HEK293 (cell line): ENCODE measurements at regions not wholly inside any gene's neighbourhood (a gene's known extent, or its start where the extent isn't known, plus 50 kb on each side); places are given as distances from the start of the nearest gene placed in this dataset.
A peak's percentile ranks its signal among the peaks of the same experiment; 100 is the strongest.

Source experiments
- HOXD13 ChIP-seq: sonication (generic); formaldehyde crosslinking; IDR thresholded peaks from 2 replicates; pipeline ENCODE4 v1.8.0; 2022; ENCODE audit warnings: missing genetic modification reagents, borderline replicate concordance
- KLF7 ChIP-seq: fragments of 450-650 bp; formaldehyde crosslinking; IDR thresholded peaks from 2 replicates; pipeline ENCODE4 v1.5.1; 2016; ENCODE audit warnings: missing biosample characterization, missing genetic modification characterization, borderline replicate concordance
- ZBTB17 ChIP-seq: fragments of 450-650 bp; formaldehyde crosslinking; IDR thresholded peaks from 2 replicates; pipeline ENCODE4 v1.5.1; 2016; ENCODE audit warnings: missing biosample characterization, missing genetic modification characterization
- ZFP3 ChIP-seq: fragments of 450-650 bp; formaldehyde crosslinking; IDR thresholded peaks from 2 replicates; pipeline ENCODE4 v1.5.1; 2016; ENCODE audit warnings: low read depth, missing biosample characterization, missing genetic modification characterization
- ZFP41 ChIP-seq: fragments of 450-650 bp; formaldehyde crosslinking; IDR thresholded peaks from 2 replicates; pipeline ENCODE4 v1.5.1; 2016; ENCODE audit warnings: missing biosample characterization, missing genetic modification characterization, borderline replicate concordance
- ZNF114 ChIP-seq: fragments of 450-650 bp; formaldehyde crosslinking; IDR thresholded peaks from 2 replicates; pipeline ENCODE4 v1.5.0; 2017; ENCODE audit warnings: missing biosample characterization, missing genetic modification characterization
- ZNF19 ChIP-seq: fragments of 450-650 bp; formaldehyde crosslinking; IDR thresholded peaks from 2 replicates; pipeline ENCODE4; 2016; ENCODE audit warnings: missing biosample characterization, missing genetic modification characterization, low read depth
- ZNF223 ChIP-seq: fragments of 450-650 bp; formaldehyde crosslinking; IDR thresholded peaks from 2 replicates; pipeline ENCODE4 v1.5.1; 2016; ENCODE audit warnings: missing biosample characterization, missing genetic modification characterization
- ZNF24 ChIP-seq: fragments of 450-650 bp; formaldehyde crosslinking; IDR thresholded peaks from 2 replicates; pipeline ENCODE4 v1.5.1; 2016; ENCODE audit warnings: missing biosample characterization, missing genetic modification characterization
- ZNF433 ChIP-seq: fragments of 450-650 bp; formaldehyde crosslinking; IDR thresholded peaks from 2 replicates; pipeline ENCODE4 v1.5.1; 2016; ENCODE audit warnings: missing biosample characterization, missing genetic modification characterization, low read depth
- ZNF510 ChIP-seq: fragments of 450-650 bp; formaldehyde crosslinking; IDR thresholded peaks from 2 replicates; pipeline ENCODE4 v1.5.1; 2018; ENCODE audit warnings: mild to moderate bottlenecking, missing genetic modification characterization, missing biosample characterization; ENCODE audit not compliant: insufficient replicate concordance
- ZNF530 ChIP-seq: fragments of 450-650 bp; formaldehyde crosslinking; IDR thresholded peaks from 2 replicates; pipeline ENCODE4 v1.5.1; 2016; ENCODE audit warnings: low read depth, missing biosample characterization, missing genetic modification characterization
- ZNF658 ChIP-seq: fragments of 450-650 bp; formaldehyde crosslinking; IDR thresholded peaks from 2 replicates; pipeline ENCODE4; 2016; ENCODE audit warnings: missing biosample characterization, missing genetic modification characterization
- ZNF785 ChIP-seq: fragments of 450-650 bp; formaldehyde crosslinking; IDR thresholded peaks from 2 replicates; pipeline ENCODE4 v1.5.1; 2016; ENCODE audit warnings: missing biosample characterization, missing genetic modification characterization
- ZNF791 ChIP-seq: fragments of 450-650 bp; formaldehyde crosslinking; IDR thresholded peaks from 2 replicates; pipeline ENCODE4 v1.5.1; 2016; ENCODE audit warnings: missing biosample characterization, missing genetic modification characterization
- ZSCAN16 ChIP-seq: fragments of 450-650 bp; formaldehyde crosslinking; IDR thresholded peaks from 2 replicates; pipeline ENCODE4 v1.5.1; 2016; ENCODE audit warnings: missing biosample characterization, missing genetic modification characterization
- TF ChIP-seq, protein P1 (sequence below): fragments of 450-650 bp; formaldehyde crosslinking; IDR thresholded peaks from 2 replicates; pipeline ENCODE4 v1.5.1; 2016; ENCODE audit warnings: missing biosample characterization, missing genetic modification characterization
- TF ChIP-seq, protein P2 (sequence below): fragments of 450-650 bp; formaldehyde crosslinking; IDR thresholded peaks from 2 replicates; pipeline ENCODE4 v1.5.1; 2016; ENCODE audit warnings: missing biosample characterization, missing genetic modification characterization, low read depth
- TF ChIP-seq, protein P3 (sequence below): fragments of 450-650 bp; formaldehyde crosslinking; IDR thresholded peaks from 2 replicates; pipeline ENCODE4 v1.5.1; 2016; ENCODE audit warnings: missing biosample characterization, missing genetic modification characterization
- TF ChIP-seq, protein P4 (sequence below): sonication (generic); formaldehyde crosslinking; IDR thresholded peaks from 2 replicates; pipeline ENCODE4 v1.8.1; 2022; ENCODE audit warnings: mild to moderate bottlenecking, moderate library complexity, missing genetic modification reagents
- TF ChIP-seq, protein P5 (sequence below): fragments of 450-650 bp; formaldehyde crosslinking; IDR thresholded peaks from 2 replicates; pipeline ENCODE4 v1.5.1; 2017; ENCODE audit warnings: missing biosample characterization, missing genetic modification characterization
- TF ChIP-seq, protein P6 (sequence below): fragments of 450-650 bp; formaldehyde crosslinking; IDR thresholded peaks from 2 replicates; pipeline ENCODE4 v1.5.1; 2016; ENCODE audit warnings: missing biosample characterization, missing genetic modification characterization, low read depth
- TF ChIP-seq, protein P7 (sequence below): fragments of 450-650 bp; formaldehyde crosslinking; IDR thresholded peaks from 2 replicates; pipeline ENCODE4 v1.5.1; 2016; ENCODE audit warnings: missing biosample characterization, missing genetic modification characterization, borderline replicate concordance

DNA sequence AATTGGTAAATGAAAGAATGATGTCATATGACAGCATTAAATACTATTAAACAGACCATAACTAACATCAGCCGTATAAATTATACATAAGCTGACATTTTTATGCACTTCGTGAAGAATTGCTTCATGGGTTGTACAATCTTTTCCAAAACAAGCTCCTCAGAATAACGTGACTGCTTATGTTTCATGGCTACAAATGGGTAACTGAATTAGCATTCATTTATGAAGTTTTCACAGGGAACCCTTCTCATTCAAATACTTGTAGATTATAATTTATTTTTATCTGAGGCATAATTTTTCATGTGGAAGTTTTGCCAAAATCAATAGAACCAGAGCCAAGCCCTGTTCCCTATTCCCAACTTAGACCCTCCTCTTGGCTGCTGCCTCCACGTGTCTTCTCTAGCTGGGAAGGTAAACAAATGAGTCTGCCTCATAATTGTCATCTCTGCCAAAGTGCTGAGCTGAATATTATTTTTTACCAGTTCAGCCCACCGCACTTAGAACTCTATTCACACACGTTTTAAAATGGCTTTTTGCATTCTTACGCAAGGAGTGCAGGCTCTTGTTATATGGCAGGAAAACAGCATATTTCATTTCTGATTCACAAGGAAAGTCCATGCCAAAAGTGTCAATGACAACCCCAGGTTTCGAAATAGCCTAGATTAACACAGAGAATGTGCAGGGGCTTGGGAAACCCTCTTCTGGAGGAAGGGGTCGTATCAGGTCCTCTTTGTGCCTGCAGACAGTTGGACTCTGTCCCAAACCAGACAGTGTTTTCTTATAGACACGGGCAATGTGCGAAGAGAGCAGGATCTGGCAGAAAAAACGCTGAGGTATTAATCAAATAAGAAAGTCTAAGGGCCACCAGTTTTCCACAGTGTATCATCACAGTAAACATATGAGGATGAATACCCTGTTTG, 370.7 kb upstream of the MGMT start (continued):
- TF ChIP-seq, protein P1, sequence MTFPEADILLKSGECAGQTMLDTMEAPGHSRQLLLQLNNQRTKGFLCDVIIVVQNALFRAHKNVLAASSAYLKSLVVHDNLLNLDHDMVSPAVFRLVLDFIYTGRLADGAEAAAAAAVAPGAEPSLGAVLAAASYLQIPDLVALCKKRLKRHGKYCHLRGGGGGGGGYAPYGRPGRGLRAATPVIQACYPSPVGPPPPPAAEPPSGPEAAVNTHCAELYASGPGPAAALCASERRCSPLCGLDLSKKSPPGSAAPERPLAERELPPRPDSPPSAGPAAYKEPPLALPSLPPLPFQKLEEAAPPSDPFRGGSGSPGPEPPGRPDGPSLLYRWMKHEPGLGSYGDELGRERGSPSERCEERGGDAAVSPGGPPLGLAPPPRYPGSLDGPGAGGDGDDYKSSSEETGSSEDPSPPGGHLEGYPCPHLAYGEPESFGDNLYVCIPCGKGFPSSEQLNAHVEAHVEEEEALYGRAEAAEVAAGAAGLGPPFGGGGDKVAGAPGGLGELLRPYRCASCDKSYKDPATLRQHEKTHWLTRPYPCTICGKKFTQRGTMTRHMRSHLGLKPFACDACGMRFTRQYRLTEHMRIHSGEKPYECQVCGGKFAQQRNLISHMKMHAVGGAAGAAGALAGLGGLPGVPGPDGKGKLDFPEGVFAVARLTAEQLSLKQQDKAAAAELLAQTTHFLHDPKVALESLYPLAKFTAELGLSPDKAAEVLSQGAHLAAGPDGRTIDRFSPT (tag by site-specific recombination) = no peak
- TF ChIP-seq ZNF785 (tag by site-specific recombination) (no peak), ZNF530 (no peak), ZNF24 (tag by site-specific recombination) (peak; percentile 51; the same call in 1 of the 2 replicates), KLF7 (no peak), HOXD13 (CRISPR knock-in tag) (no peak), ZNF19 (no peak), ZSCAN16 (no peak), ZNF114 (tag by site-specific recombination) (no peak), ZFP41 (tag by site-specific recombination) (no peak), ZNF433 (tag by site-specific recombination) (no peak), ZNF658 (tag by site-specific recombination) (no peak), ZBTB17 (tag by site-specific recombination) (peak; percentile 58), ZNF510 (tag by site-specific recombination) (no peak), ZFP3 (no peak), ZNF223 (tag by site-specific recombination) (no peak), ZNF791 (no peak)
- TF ChIP-seq, protein P2, sequence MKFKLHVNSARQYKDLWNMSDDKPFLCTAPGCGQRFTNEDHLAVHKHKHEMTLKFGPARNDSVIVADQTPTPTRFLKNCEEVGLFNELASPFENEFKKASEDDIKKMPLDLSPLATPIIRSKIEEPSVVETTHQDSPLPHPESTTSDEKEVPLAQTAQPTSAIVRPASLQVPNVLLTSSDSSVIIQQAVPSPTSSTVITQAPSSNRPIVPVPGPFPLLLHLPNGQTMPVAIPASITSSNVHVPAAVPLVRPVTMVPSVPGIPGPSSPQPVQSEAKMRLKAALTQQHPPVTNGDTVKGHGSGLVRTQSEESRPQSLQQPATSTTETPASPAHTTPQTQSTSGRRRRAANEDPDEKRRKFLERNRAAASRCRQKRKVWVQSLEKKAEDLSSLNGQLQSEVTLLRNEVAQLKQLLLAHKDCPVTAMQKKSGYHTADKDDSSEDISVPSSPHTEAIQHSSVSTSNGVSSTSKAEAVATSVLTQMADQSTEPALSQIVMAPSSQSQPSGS = peak; percentile 93
- TF ChIP-seq, protein P3, sequence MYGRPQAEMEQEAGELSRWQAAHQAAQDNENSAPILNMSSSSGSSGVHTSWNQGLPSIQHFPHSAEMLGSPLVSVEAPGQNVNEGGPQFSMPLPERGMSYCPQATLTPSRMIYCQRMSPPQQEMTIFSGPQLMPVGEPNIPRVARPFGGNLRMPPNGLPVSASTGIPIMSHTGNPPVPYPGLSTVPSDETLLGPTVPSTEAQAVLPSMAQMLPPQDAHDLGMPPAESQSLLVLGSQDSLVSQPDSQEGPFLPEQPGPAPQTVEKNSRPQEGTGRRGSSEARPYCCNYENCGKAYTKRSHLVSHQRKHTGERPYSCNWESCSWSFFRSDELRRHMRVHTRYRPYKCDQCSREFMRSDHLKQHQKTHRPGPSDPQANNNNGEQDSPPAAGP (tag by site-specific recombination) = no peak
- TF ChIP-seq, protein P4, sequence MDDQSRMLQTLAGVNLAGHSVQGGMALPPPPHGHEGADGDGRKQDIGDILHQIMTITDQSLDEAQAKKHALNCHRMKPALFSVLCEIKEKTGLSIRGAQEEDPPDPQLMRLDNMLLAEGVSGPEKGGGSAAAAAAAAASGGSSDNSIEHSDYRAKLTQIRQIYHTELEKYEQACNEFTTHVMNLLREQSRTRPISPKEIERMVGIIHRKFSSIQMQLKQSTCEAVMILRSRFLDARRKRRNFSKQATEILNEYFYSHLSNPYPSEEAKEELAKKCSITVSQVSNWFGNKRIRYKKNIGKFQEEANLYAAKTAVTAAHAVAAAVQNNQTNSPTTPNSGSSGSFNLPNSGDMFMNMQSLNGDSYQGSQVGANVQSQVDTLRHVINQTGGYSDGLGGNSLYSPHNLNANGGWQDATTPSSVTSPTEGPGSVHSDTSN (CRISPR knock-in tag) = no peak
- TF ChIP-seq, protein P5, sequence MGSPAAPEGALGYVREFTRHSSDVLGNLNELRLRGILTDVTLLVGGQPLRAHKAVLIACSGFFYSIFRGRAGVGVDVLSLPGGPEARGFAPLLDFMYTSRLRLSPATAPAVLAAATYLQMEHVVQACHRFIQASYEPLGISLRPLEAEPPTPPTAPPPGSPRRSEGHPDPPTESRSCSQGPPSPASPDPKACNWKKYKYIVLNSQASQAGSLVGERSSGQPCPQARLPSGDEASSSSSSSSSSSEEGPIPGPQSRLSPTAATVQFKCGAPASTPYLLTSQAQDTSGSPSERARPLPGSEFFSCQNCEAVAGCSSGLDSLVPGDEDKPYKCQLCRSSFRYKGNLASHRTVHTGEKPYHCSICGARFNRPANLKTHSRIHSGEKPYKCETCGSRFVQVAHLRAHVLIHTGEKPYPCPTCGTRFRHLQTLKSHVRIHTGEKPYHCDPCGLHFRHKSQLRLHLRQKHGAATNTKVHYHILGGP (tag by site-specific recombination) = no peak
- TF ChIP-seq, protein P6, sequence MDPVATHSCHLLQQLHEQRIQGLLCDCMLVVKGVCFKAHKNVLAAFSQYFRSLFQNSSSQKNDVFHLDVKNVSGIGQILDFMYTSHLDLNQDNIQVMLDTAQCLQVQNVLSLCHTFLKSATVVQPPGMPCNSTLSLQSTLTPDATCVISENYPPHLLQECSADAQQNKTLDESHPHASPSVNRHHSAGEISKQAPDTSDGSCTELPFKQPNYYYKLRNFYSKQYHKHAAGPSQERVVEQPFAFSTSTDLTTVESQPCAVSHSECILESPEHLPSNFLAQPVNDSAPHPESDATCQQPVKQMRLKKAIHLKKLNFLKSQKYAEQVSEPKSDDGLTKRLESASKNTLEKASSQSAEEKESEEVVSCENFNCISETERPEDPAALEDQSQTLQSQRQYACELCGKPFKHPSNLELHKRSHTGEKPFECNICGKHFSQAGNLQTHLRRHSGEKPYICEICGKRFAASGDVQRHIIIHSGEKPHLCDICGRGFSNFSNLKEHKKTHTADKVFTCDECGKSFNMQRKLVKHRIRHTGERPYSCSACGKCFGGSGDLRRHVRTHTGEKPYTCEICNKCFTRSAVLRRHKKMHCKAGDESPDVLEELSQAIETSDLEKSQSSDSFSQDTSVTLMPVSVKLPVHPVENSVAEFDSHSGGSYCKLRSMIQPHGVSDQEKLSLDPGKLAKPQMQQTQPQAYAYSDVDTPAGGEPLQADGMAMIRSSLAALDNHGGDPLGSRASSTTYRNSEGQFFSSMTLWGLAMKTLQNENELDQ = no peak
- TF ChIP-seq, protein P7, sequence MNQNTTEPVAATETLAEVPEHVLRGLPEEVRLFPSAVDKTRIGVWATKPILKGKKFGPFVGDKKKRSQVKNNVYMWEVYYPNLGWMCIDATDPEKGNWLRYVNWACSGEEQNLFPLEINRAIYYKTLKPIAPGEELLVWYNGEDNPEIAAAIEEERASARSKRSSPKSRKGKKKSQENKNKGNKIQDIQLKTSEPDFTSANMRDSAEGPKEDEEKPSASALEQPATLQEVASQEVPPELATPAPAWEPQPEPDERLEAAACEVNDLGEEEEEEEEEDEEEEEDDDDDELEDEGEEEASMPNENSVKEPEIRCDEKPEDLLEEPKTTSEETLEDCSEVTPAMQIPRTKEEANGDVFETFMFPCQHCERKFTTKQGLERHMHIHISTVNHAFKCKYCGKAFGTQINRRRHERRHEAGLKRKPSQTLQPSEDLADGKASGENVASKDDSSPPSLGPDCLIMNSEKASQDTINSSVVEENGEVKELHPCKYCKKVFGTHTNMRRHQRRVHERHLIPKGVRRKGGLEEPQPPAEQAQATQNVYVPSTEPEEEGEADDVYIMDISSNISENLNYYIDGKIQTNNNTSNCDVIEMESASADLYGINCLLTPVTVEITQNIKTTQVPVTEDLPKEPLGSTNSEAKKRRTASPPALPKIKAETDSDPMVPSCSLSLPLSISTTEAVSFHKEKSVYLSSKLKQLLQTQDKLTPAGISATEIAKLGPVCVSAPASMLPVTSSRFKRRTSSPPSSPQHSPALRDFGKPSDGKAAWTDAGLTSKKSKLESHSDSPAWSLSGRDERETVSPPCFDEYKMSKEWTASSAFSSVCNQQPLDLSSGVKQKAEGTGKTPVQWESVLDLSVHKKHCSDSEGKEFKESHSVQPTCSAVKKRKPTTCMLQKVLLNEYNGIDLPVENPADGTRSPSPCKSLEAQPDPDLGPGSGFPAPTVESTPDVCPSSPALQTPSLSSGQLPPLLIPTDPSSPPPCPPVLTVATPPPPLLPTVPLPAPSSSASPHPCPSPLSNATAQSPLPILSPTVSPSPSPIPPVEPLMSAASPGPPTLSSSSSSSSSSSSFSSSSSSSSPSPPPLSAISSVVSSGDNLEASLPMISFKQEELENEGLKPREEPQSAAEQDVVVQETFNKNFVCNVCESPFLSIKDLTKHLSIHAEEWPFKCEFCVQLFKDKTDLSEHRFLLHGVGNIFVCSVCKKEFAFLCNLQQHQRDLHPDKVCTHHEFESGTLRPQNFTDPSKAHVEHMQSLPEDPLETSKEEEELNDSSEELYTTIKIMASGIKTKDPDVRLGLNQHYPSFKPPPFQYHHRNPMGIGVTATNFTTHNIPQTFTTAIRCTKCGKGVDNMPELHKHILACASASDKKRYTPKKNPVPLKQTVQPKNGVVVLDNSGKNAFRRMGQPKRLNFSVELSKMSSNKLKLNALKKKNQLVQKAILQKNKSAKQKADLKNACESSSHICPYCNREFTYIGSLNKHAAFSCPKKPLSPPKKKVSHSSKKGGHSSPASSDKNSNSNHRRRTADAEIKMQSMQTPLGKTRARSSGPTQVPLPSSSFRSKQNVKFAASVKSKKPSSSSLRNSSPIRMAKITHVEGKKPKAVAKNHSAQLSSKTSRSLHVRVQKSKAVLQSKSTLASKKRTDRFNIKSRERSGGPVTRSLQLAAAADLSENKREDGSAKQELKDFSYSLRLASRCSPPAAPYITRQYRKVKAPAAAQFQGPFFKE (tag by site-specific recombination) = no peak
